GM18498 (cell line): ENCODE measurements at regions not wholly inside any gene's neighbourhood (a gene's known extent, or its start where the extent isn't known, plus 50 kb on each side); places are given as distances from the start of the nearest gene placed in this dataset.
A peak's percentile ranks its signal among the peaks of the same experiment; 100 is the strongest.

ENCODE experiments used
- ATAC-seq: cut with Tn5 transposase; IDR thresholded peaks from one replicate; pipeline ENCODE4 v1.9.1; 2021; ENCODE audit warnings: mild to moderate bottlenecking, moderate library complexity; ENCODE audit not compliant: unreplicated experiment

- no peak for ATAC-seq
These were observed 448.1 kb upstream of the DCC start for GRCh38 chr18:51891876-51892275.

DNA sequence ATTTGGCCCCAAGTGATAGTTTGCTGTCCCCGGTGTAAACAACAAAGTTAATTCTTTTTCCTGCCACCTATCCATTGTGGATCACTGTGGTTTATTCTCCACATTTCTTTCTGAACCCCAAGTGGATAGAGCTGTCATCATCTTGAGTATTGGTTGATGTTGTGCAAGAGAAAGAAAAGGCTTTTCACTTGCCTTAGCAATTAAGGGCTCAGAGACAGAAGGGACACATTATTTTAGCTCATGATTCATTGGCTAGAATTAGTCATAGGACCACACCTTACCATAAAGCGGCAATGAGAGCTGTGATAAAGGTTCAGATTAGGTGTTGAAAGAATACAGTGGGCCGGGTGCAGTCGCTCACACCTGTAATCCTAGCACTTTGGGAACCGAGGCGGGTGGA, 442.1 kb upstream of the DCC start:
- no peak for ATAC-seq

GRCh38 chr18:51907687-51908597, 432.1 kb upstream of the DCC start:
- no peak for ATAC-seq

- no peak for ATAC-seq
These were observed 431.4 kb upstream of the DCC start for GRCh38 chr18:51908598-51908944.

DNA sequence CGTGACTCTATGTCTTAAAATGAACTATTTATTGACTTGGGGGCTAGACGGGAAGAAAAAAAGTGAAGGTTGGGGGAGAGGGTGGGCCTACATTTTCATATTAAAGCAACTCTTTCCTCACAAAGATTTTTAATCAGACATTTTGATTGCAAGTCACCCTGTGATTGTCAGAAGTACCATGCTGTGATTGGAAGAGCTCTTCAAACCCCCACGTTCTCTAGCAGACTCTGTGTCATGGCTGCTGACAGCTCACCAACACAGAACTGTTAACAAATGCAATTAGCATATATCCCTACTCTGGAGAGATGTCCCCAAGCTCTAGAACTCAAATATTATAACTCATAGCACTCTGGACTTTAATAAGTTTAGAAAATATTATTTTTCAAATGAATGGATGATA, 428.4 kb upstream of the DCC start:
- no peak for ATAC-seq

DNA sequence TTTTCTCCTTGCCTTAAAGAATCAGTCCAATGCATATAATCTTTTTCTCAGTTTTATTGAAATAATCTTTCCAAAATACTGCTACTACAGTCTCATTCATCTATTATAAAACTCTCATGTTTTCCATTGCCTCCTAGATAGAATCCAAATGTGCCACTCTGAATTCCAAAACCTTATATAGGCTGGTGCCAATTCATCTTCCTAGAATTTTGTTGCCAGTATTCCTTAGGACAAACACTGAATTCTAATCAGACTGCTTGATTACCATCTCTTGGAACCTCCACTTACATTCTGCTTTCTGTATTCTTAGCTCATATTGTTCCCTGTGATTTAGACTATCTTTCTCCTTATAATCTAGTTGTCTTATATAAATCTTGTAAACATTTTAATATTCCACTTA, 427.6 kb upstream of the DCC start:
- no peak for ATAC-seq

DNA sequence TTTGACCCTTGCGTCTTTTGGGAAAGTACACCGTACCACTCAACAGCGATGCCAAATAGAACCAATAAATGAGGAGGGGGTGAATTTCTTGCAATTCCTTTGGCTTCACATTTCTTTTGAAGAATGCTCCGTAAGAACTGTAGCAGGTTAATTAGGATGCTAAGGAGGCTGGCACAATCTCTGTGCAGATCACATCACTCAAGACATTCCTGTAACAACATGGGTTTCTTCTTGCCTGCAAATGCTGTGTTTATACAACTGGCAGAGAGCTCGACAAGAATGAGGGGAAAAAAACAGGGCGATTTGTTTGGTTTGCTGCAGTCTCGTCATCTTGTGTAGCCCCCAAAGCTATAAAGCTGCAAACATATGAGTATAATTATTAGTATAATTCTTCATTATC, 424.8 kb upstream of the DCC start:
- ATAC-seq, result no peak

- ATAC-seq, result no peak
These were observed 418.1 kb upstream of the DCC start for GRCh38 chr18:51921862-51922261.

- ATAC-seq, result no peak
These were observed 406.1 kb upstream of the DCC start for GRCh38 chr18:51933903-51934302.

GRCh38 chr18:51936115-51936514, 403.9 kb upstream of the DCC start:
- ATAC-seq, result no peak

DNA sequence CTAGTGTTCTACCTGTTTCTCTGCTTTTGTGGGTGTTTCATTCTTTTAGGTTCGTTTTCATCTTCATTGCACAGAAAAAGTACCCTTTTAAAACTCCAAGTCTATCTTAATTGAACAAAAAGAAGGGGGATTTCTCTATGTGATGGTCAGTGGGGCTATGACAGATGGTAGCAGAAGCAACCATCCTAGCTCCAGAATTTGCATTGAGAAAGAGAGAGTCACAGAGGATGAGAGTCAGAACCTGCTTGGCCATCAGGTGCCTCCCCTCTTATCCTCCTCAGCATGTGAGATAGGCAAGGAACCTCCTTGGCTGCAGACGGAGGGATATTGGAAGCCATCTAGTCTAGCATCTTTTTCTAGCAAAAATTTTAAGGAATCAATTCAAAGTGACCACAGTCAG, 398.0 kb upstream of the DCC start:
- no peak for ATAC-seq

DNA sequence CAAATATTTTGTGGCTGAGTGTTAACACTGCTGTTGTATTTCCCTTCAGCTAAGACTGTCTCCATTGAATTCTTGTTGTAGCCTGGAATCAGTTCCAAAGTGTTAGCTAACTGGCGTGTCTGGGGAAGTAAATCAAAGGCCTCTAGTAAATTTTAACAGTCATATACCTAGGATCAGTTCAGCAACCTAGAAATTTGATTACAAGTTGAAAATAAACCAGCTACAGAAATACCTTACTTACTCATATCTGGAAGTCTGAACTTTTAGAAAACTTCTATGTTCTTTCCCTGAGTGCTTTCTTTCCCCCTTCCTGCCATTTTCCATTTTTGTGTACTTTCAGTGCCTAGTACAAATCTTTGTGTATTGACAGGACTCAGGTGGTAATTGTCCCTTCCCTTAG, 396.7 kb upstream of the DCC start:
- ATAC-seq, result no peak

DNA sequence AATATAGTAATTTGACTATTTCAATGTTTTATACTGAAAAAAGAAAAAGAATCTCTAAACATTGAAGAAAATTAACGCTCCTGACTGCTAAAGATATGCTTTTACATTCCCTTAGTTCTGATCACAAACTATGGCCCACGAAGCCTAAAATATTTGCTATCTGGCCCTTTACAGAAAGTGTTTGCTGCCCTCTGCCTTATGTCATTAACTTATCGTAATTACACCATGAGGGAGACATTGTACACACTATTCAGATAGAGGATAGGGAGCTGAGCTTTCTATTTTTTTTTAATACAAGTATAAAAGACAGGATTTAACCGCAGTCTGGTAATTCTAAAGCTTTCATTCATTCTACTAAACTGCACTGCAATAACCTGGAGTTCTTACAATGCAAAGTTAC, 393.1 kb upstream of the DCC start:
- no peak for ATAC-seq

GRCh38 chr18:51952844-51953243, 387.2 kb upstream of the DCC start:
- ATAC-seq, result no peak

DNA sequence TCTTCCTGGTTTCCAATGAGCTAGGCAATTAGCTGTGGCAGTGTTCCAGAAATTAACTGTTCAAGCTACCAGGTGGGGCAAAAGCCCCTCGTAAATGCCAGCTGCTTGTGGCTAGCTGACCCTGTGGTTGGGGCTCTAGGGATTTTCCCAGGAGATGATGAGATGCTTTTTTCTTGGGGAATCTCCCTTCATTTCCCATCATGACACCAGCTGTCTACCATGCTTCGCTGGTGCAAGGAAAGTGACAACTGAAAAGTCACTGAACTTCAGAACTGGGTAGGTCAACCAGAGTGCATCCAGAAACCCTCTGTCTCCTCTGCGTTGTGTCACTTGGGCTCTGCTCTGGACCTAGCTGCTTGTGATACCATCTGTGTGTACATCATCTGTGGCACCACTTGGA, 386.5 kb upstream of the DCC start:
- peak; percentile 89 for ATAC-seq

DNA sequence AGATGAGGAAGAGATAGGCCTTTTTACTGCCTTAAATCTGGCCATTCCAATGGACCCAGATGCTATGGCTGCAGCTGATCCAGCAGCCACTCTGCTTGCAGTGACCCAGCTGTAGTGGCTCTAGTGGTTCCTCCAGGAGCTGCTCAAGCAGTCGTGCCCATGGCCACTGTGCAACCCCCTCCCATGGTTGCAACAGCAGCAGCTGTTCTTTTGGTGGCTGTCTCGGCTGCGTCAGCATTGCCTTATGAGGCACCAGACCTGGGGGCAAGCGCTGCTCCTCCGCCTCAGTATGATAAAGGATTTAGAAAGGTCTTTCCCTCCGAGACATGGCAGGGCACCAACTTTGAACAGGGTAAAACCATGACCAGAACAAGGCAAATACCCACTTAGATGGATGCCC, 384.9 kb upstream of the DCC start:
- no peak for ATAC-seq

DNA sequence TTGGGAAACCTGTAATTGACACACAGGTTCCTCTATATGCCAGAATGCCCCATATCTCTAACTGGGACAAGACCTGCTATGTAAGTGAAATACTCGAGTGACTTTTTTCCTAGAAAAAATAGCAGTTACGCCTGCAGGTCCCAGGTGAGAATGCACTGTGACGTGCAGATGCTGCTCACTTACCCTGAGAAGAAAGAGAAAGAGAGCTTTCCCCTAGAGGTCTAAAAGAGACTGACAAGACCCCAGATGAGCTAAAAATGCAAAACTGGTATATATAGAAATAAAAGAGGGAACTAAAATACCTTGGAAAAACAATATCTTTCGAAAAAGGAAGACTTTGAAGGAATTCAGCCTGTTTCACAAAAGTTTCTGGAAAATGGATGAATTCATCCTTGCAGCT, 383.0 kb upstream of the DCC start:
- no peak for ATAC-seq

DNA sequence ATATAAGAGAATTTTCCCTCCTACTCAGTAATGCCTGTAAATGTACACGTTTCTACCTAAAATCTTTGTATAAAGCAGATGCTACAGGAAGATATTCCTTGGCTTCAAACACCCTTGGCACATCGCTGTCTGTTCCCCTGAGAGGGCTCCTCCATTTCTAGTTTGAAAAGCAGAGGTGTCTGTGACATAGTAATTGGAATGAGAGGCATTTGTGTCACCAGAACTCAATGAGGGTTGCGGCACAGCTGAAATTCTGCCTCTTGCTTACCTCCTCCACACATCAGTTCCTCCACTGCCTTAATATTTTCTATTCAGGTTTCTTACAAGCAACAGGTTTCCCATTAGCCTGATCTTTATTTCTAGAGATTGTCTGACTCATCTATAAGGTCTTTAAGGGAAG, 359.9 kb upstream of the DCC start:
- no peak for ATAC-seq

DNA sequence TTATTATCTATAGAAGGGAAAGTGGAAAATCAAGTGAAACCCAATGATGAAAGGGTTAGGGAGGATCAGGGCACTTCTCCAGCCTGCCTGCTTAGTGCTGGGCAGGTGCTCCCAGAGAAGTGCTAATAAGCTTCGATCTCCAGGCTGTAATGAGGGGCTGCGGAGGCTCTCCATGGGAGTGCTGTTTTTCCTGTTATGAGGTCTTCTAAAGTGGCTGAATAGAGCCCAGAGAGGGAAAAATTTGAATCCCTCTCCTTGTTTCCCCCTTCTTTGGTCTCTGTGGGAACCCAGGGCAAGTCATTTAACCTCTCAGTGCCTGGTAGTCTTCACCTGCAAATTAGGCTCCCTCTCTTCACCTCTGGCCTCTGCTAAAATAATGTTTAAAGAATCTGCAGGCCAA, 351.7 kb upstream of the DCC start:
- ATAC-seq, result no peak

DNA sequence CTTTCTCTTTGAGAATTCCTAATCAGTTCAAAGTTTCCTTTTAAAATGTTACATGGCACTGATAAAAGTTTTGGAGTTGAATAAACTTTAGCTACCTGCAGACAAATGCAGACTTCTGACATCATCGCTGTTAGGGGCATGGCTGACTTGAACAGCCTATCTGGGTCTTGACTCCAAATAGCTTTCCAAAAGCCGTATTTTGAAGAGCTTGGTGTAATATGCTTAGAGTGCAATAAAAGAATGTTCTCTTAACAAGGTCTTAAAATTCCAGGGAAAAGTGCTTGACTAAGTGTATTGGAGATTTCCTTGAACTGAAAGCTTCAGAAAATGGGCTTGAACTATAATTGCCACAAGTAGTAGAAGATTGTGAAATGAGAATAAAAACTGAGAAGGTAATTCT, 342.9 kb upstream of the DCC start:
- no peak for ATAC-seq

GRCh38 chr18:51998066-51998465, 341.9 kb upstream of the DCC start:
- ATAC-seq, result no peak

GRCh38 chr18:51998711-51999110, 341.3 kb upstream of the DCC start:
- ATAC-seq, result no peak

DNA sequence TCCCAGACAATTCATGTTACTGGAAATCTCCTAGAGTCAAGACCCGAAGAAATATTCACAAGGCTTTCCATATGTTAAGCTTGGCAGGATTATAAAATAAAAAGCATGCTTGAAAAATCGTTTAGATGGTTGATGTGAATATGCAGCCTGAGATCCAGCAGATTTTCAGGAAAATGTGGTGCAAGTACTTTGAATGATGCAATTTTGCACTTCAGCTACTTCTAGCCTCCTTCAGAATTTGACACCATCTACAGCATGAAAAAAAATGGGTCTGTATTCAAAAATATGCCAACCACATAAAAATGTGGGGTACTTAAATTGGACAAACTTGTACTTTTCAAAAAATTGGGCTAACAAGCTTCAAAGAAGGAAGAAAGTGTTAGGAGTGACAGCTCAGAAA, 340.6 kb upstream of the DCC start:
- ATAC-seq, result no peak
